ENCODE measurements at regions not wholly inside any gene's neighbourhood (a gene's known extent, or its start where the extent isn't known, plus 50 kb on each side); places are given as distances from the start of the nearest gene placed in this dataset.

- Mint-ChIP-seq H3K4me3 (no peak overlapping the region), H3K9me3 (peaks cover 6% of the 10 kb centered on the region), H3K27me3 (ENCODE audit: insufficient read depth, low read depth) (peaks cover 2% of the 10 kb centered on the region), H3K27ac (no peak overlapping the region), H3K4me1 (peaks cover 8% of the 10 kb centered on the region), H3K36me3 (peaks cover 5% of the 10 kb centered on the region)
- H3F3A ChIP-seq (ENCODE audit: low read depth): no peaks in the 10 kb centered on the region
- no peaks in the 10 kb centered on the region for H4K20me1 ChIP-seq (ENCODE audit: low read depth)
- H3K9me3 ChIP-seq (ENCODE audit: low read depth): no peaks in the 10 kb centered on the region
- no peaks in the 10 kb centered on the region for H3K79me2 ChIP-seq (ENCODE audit: low read depth)
- H3K4me2 ChIP-seq: no peak overlapping the region
- no peaks in the 10 kb centered on the region for H3K4me1 ChIP-seq
- TF ChIP-seq EZH2phosphoT487 (IDR thresholded peaks at IDR 0.05) (no peak), EZH2 (IDR thresholded peaks at IDR 0.05) (no peak)
- TF ChIP-seq, protein P1, sequence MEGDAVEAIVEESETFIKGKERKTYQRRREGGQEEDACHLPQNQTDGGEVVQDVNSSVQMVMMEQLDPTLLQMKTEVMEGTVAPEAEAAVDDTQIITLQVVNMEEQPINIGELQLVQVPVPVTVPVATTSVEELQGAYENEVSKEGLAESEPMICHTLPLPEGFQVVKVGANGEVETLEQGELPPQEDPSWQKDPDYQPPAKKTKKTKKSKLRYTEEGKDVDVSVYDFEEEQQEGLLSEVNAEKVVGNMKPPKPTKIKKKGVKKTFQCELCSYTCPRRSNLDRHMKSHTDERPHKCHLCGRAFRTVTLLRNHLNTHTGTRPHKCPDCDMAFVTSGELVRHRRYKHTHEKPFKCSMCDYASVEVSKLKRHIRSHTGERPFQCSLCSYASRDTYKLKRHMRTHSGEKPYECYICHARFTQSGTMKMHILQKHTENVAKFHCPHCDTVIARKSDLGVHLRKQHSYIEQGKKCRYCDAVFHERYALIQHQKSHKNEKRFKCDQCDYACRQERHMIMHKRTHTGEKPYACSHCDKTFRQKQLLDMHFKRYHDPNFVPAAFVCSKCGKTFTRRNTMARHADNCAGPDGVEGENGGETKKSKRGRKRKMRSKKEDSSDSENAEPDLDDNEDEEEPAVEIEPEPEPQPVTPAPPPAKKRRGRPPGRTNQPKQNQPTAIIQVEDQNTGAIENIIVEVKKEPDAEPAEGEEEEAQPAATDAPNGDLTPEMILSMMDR (IDR thresholded peaks at IDR 0.05): no peak
- H2AFZ ChIP-seq (replicated peaks): no peak overlapping the region
- DNase-seq (ENCODE audit: low spot score): no peak
- H3K9ac ChIP-seq: no peak overlapping the region
- no peak overlapping the region for H3K4me3 ChIP-seq
- H3K27ac ChIP-seq: no peak overlapping the region
- H3K36me3 ChIP-seq: no peaks in the 10 kb centered on the region
- no peaks in the 10 kb centered on the region for H3K27me3 ChIP-seq
These were observed 122.3 kb downstream of the TM2D1 start for GRCh38 chr1:61602663-61603062.

- no peak overlapping the region for H3K4me3 ChIP-seq
- H3K4me1 Mint-ChIP-seq: peaks cover 5% of the 10 kb centered on the region
- no peak overlapping the region for H3K27ac Mint-ChIP-seq
- no peaks in the 10 kb centered on the region for H4K20me1 ChIP-seq (ENCODE audit: low read depth)
- no peaks in the 10 kb centered on the region for H3K27me3 ChIP-seq
- TF ChIP-seq EZH2phosphoT487 (IDR thresholded peaks at IDR 0.05) (no peak), EZH2 (IDR thresholded peaks at IDR 0.05) (no peak)
- TF ChIP-seq, protein P1 (IDR thresholded peaks at IDR 0.05): no peak
- H3K36me3 ChIP-seq: no peaks in the 10 kb centered on the region
- H2AFZ ChIP-seq (replicated peaks): no peak overlapping the region
- H3K79me2 ChIP-seq (ENCODE audit: low read depth): no peaks in the 10 kb centered on the region
- no peaks in the 10 kb centered on the region for H3K4me1 ChIP-seq
- H3K9ac ChIP-seq: no peak overlapping the region
- H3K9me3 Mint-ChIP-seq: peaks cover 13% of the 10 kb centered on the region
- DNase-seq (ENCODE audit: low spot score): no peak
- H3K27ac ChIP-seq: no peak overlapping the region
- peaks cover 6% of the 10 kb centered on the region for H3K27me3 Mint-ChIP-seq (ENCODE audit: insufficient read depth, low read depth)
- no peaks in the 10 kb centered on the region for H3F3A ChIP-seq (ENCODE audit: low read depth)
- peaks cover 5% of the 10 kb centered on the region for H3K36me3 Mint-ChIP-seq
- H3K9me3 ChIP-seq (ENCODE audit: low read depth): no peaks in the 10 kb centered on the region
- H3K4me2 ChIP-seq: no peak overlapping the region
- H3K4me3 Mint-ChIP-seq: no peak overlapping the region
These were observed 127.3 kb downstream of the TM2D1 start for GRCh38 chr1:61597601-61598000.

DNA sequence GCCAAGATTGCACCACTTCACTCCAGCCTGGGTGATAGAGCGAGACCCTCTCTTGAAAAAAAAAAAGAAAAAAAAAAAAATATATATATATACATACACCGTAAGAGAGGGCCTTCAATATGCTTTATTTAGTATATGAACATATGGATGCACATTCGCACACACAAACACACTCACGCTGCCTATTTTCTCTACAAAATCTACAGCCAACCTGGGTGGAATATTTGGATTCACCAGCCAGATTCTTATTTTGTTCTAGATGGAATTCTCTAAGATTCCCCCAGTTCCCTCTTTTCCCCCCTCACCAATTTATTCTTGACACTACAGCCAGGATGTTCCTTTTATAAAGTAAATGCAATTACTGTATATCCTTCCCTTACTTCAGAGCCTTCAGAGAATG lies 131.6 kb downstream of the TM2D1 start:
- Mint-ChIP-seq H3K9me3 (peaks cover 13% of the 10 kb centered on the region), H3K4me1 (peaks cover 35% of the 10 kb centered on the region), H3K27ac (no peak overlapping the region), H3K4me3 (no peak overlapping the region), H3K27me3 (ENCODE audit: insufficient read depth, low read depth) (peaks cover 6% of the 10 kb centered on the region), H3K36me3 (peaks cover 3% of the 10 kb centered on the region)
- TF ChIP-seq EZH2 (IDR thresholded peaks at IDR 0.05) (no peak), EZH2phosphoT487 (IDR thresholded peaks at IDR 0.05) (no peak)
- TF ChIP-seq, protein P1 (IDR thresholded peaks at IDR 0.05): no peak
- H3K9me3 ChIP-seq (ENCODE audit: low read depth): no peaks in the 10 kb centered on the region
- no peaks in the 10 kb centered on the region for H3F3A ChIP-seq (ENCODE audit: low read depth)
- H2AFZ ChIP-seq (replicated peaks): no peak overlapping the region
- H3K4me3 ChIP-seq: no peak overlapping the region
- no peaks in the 10 kb centered on the region for H3K79me2 ChIP-seq (ENCODE audit: low read depth)
- no peak overlapping the region for H3K9ac ChIP-seq
- no peaks in the 10 kb centered on the region for H3K4me1 ChIP-seq
- H4K20me1 ChIP-seq (ENCODE audit: low read depth): no peaks in the 10 kb centered on the region
- H3K27ac ChIP-seq: no peak overlapping the region
- no peaks in the 10 kb centered on the region for H3K27me3 ChIP-seq
- no peaks in the 10 kb centered on the region for H3K36me3 ChIP-seq
- H3K4me2 ChIP-seq: no peak overlapping the region
- no peak for DNase-seq (ENCODE audit: low spot score)

Measured in neural progenitor cell (in vitro differentiated cells).